ENCODE measurements at regions not wholly inside any gene's neighbourhood (a gene's known extent, or its start where the extent isn't known, plus 50 kb on each side); places are given as distances from the start of the nearest gene placed in this dataset.

DNA sequence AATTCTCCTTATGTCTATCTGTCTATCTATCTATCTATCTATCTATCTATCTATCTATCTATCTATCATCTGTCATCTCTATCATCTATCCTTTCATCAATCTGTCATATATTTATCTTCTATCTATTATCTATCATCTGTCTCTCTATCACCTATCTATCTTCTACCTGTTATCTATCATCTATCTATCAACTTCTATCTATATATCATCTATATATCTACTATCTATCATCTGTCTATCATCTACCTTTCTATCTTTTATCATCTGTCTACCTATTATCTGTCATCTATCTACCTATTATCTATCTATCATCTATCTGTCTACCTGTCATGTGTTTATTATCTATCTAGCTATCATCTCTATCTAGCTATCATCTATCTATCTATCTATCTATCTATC, 124.7 kb upstream of the C1orf174 start:
- no peak overlapping the region for H3K4me3 ChIP-seq (replicated peaks in 1 of 3; ENCODE audit: insufficient read depth in 1 of 3, low read depth in 1 of 3, low read length in 3 of 3)
- H4K20me1 ChIP-seq (replicated peaks; ENCODE audit: control insufficient read depth, extremely low read depth, insufficient read depth, low read length) = no peaks in the 10 kb centered on the region
- CTCF ChIA-PET = no interaction called here
- no peak for DNase-seq (ENCODE audit: low read depth, low spot score)
- dilution Hi-C loops (cut with MboI; ENCODE audit: extremely low pct_ligation_motif_present, low sequenced_read_pairs) (no loop called here), intact Hi-C loops (cut with micrococcal nuclease) (no loop called here)
- no peak overlapping the region for H3K9ac ChIP-seq (replicated peaks; ENCODE audit: extremely low read depth, insufficient read depth, low read length)
- H3K27me3 ChIP-seq (ENCODE audit: control insufficient read depth in 2 of 2, insufficient read depth in 2 of 2, low read length in 2 of 2) = no peaks in the 10 kb centered on the region
- H3K4me1 ChIP-seq (ENCODE audit: control insufficient read depth, extremely low read depth, insufficient read depth, low read length) = no peaks in the 10 kb centered on the region
- no TSS peak for BruUV-seq (replicated peaks)
- no peak overlapping the region for H3K27ac ChIP-seq (ENCODE audit: insufficient read depth, low read depth, low read length)
- no peaks in the 10 kb centered on the region for H3K36me3 ChIP-seq (ENCODE audit: control insufficient read depth in 2 of 2, extremely low read depth in 1 of 2, insufficient read depth in 2 of 2, low read length in 2 of 2)
- POLR2A ChIA-PET = no interaction called here
- H3K9me3 ChIP-seq (replicated peaks; ENCODE audit: control insufficient read depth, insufficient read depth, low read length) = peaks cover 4% of the 10 kb centered on the region
- no peaks in the 10 kb centered on the region for H3K9me1 ChIP-seq (replicated peaks; ENCODE audit: control insufficient read depth, extremely low read depth, insufficient read depth, low read length)
- no peak overlapping the region for H2AFZ ChIP-seq (ENCODE audit: low read depth, low read length)
- H3K4me2 ChIP-seq (ENCODE audit: insufficient read depth, low read length) = no peak overlapping the region
- no peak for TF ChIP-seq FOS (IDR thresholded peaks at IDR 0.05; ENCODE audit: borderline replicate concordance, insufficient read depth, low read length)
- no peak for TF ChIP-seq GATA2 (IDR thresholded peaks at IDR 0.05; ENCODE audit: insufficient read depth, insufficient read length, low read depth, low read length)
- TF ChIP-seq EZH2 (IDR thresholded peaks at IDR 0.05; ENCODE audit: borderline replicate concordance, low read depth, low read length, severe bottlenecking) = no peak
- no peaks in the 10 kb centered on the region for H3K79me2 ChIP-seq (ENCODE audit: control insufficient read depth, insufficient read depth, low read length)
- no peak for FAIRE-seq

DNA sequence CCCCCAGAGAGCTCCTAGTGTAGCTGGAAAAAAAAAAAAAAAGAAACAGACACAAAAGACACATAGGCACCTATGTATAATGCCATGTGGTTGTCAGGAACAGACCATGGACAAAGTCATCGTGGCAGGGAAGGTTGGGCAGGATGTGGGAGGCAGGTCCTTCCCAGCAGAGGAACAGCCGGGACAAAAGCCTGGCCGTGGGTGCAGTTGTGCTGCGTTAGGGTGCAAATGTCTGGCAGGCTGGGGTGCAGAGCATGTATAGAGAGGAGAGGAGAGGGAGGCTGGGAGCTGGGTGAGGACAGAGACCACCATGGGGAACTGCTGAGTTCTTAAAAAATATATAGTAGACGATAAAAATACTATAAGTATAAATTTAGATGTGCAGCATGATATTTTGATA, 125.7 kb upstream of the C1orf174 start:
- intact Hi-C loops (cut with micrococcal nuclease) = no loop called here
- DNase-seq (ENCODE audit: low read depth, low spot score) = no peak
- Histone ChIP-seq H3K4me2 (ENCODE audit: insufficient read depth, low read length) (no peak overlapping the region), H3K27me3 (ENCODE audit: control insufficient read depth in 2 of 2, insufficient read depth in 2 of 2, low read length in 2 of 2) (no peaks in the 10 kb centered on the region), H2AFZ (ENCODE audit: low read depth, low read length) (no peak overlapping the region), H3K4me1 (ENCODE audit: control insufficient read depth, extremely low read depth, insufficient read depth, low read length) (no peaks in the 10 kb centered on the region), H3K27ac (ENCODE audit: insufficient read depth, low read depth, low read length) (no peak overlapping the region), H3K36me3 (ENCODE audit: control insufficient read depth in 2 of 2, extremely low read depth in 1 of 2, insufficient read depth in 2 of 2, low read length in 2 of 2) (no peaks in the 10 kb centered on the region), H3K79me2 (ENCODE audit: control insufficient read depth, insufficient read depth, low read length) (no peaks in the 10 kb centered on the region), H3K9me3 (replicated peaks; ENCODE audit: control insufficient read depth, insufficient read depth, low read length) (no peaks in the 10 kb centered on the region), H3K4me3 (replicated peaks in 1 of 3; ENCODE audit: insufficient read depth in 1 of 3, low read depth in 1 of 3, low read length in 3 of 3) (no peak overlapping the region), H3K9ac (replicated peaks; ENCODE audit: extremely low read depth, insufficient read depth, low read length) (no peak overlapping the region), H4K20me1 (replicated peaks; ENCODE audit: control insufficient read depth, extremely low read depth, insufficient read depth, low read length) (no peaks in the 10 kb centered on the region), H3K9me1 (replicated peaks; ENCODE audit: control insufficient read depth, extremely low read depth, insufficient read depth, low read length) (no peaks in the 10 kb centered on the region)
- TF ChIP-seq, protein P1, sequence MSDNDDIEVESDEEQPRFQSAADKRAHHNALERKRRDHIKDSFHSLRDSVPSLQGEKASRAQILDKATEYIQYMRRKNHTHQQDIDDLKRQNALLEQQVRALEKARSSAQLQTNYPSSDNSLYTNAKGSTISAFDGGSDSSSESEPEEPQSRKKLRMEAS (IDR thresholded peaks at IDR 0.05; ENCODE audit: insufficient read depth, insufficient read length) = no peak
- dilution Hi-C loops (cut with MboI; ENCODE audit: extremely low pct_ligation_motif_present, low sequenced_read_pairs) = no loop called here
- ChIA-PET POLR2A (no interaction called here), CTCF (no interaction called here)
- no peak for FAIRE-seq
- BruUV-seq (replicated peaks) = no TSS peak
